ENCODE measurements at regions not wholly inside any gene's neighbourhood (a gene's known extent, or its start where the extent isn't known, plus 50 kb on each side); places are given as distances from the start of the nearest gene placed in this dataset.

DNA sequence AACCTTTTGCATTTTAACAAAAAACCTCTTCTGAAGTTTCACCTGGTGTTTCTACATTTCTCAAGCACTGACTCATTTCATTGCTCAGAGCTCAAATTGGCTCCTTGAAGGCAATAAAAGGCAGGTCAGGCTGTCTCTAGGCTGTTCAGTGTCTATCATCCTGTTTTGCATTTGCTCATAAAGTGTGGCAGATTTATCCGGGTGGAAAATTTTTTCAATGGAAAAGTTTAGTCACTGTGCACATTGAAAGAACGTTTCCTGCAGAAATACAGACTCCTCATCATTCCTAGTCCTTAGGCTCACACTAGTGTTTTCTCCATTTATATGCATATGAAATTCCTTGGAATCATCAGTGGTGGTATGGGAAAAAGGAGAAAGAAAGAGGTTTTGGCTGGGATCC lies 114.2 kb upstream of the DGKB start:
- Histone ChIP-seq H3K9ac (ENCODE audit: extremely low read depth, insufficient read length, low read length) (no peak overlapping the region), H3K56ac (ENCODE audit: insufficient read length, low read depth, low read length) (no peak overlapping the region), H3K14ac (ENCODE audit: insufficient read depth, low read length) (no peak overlapping the region), H3K79me2 (ENCODE audit: insufficient read depth, low read length) (no peaks in the 10 kb centered on the region), H3K79me1 (ENCODE audit: insufficient read depth, low read depth, low read length, poor library complexity, severe bottlenecking) (no peaks in the 10 kb centered on the region), H2BK120ac (ENCODE audit: low read depth, low read length, poor library complexity, severe bottlenecking) (no peak overlapping the region), H2AFZ (ENCODE audit: low read length) (no peak overlapping the region), H2BK12ac (ENCODE audit: insufficient read length, low read depth, low read length) (no peak overlapping the region), H3K4me2 (ENCODE audit: insufficient read depth, insufficient read length, low read length) (no peak overlapping the region), H4K20me1 (ENCODE audit: control insufficient read depth, insufficient read depth, insufficient read length) (no peaks in the 10 kb centered on the region), H2BK5ac (ENCODE audit: insufficient read length, low read length) (no peak overlapping the region), H2BK15ac (ENCODE audit: low read depth, low read length) (no peak overlapping the region), H3K27me3 (ENCODE audit: insufficient read depth, low read length) (no peaks in the 10 kb centered on the region), H3K4ac (ENCODE audit: low read depth, low read length) (no peak overlapping the region), H3K18ac (ENCODE audit: insufficient read length, low read depth, low read length) (no peak overlapping the region), H4K8ac (replicated peaks; ENCODE audit: insufficient read length, low read depth, low read length) (no peak overlapping the region), H4K91ac (ENCODE audit: insufficient read length, low read depth, low read length) (no peak overlapping the region), H3K27ac (ENCODE audit: insufficient read length, low read depth, low read length) (no peak overlapping the region), H3T11ph (ENCODE audit: low read length) (no peak overlapping the region), H2AK5ac (ENCODE audit: insufficient read length, low read length) (no peak overlapping the region), H2BK20ac (ENCODE audit: low read depth, low read length, poor library complexity, severe bottlenecking) (no peak overlapping the region), H4K5ac (ENCODE audit: insufficient read length, low read depth, low read length) (no peak overlapping the region), H3K4me1 (ENCODE audit: insufficient read depth, low read length) (peaks cover 6% of the 10 kb centered on the region; the same call in 1 of the 2 replicates), H3K23me2 (ENCODE audit: insufficient read length, low read depth, low read length, poor library complexity, severe bottlenecking) (peaks cover 5% of the 10 kb centered on the region), H3K23ac (ENCODE audit: insufficient read length, low read depth, low read length) (no peak overlapping the region), H3K9me3 (ENCODE audit: control insufficient read depth, low read depth, low read length) (no peaks in the 10 kb centered on the region)
- Mint-ChIP-seq H3K4me1 (peaks cover 13 to 16% of the 10 kb centered on the region in 2 experiments), H3K9me3 (peaks cover 0 to 3% of the 10 kb centered on the region in 2 experiments; a peak in 2 of 5 replicates), H3K27ac (peak overlapping the region in 1 of 3 experiments; percentile 78; a peak in 2 of 7 replicates), H3K4me3 (no peak overlapping the region), H3K27me3 (ENCODE audit: low read depth) (no peaks in the 10 kb centered on the region), H3K36me3 (ENCODE audit: insufficient read depth in 1 of 3, low read depth in 3 of 3) (peaks cover 0 to 5% (median 4%) of the 10 kb centered on the region in 3 experiments; a peak in 2 of 7 replicates)
- no CpG with 5 or more reads among the region's 2 CpGs for WGBS (ENCODE audit: extremely low coverage, insufficient read length, low lambda C conversion rate)
- TF ChIP-seq, protein P1, sequence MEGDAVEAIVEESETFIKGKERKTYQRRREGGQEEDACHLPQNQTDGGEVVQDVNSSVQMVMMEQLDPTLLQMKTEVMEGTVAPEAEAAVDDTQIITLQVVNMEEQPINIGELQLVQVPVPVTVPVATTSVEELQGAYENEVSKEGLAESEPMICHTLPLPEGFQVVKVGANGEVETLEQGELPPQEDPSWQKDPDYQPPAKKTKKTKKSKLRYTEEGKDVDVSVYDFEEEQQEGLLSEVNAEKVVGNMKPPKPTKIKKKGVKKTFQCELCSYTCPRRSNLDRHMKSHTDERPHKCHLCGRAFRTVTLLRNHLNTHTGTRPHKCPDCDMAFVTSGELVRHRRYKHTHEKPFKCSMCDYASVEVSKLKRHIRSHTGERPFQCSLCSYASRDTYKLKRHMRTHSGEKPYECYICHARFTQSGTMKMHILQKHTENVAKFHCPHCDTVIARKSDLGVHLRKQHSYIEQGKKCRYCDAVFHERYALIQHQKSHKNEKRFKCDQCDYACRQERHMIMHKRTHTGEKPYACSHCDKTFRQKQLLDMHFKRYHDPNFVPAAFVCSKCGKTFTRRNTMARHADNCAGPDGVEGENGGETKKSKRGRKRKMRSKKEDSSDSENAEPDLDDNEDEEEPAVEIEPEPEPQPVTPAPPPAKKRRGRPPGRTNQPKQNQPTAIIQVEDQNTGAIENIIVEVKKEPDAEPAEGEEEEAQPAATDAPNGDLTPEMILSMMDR (conservative IDR thresholded peaks at IDR 0.05) = no peak
- no peak for DNase-seq

All from H9 (cell line).